GM18498 (cell line): ENCODE measurements at regions not wholly inside any gene's neighbourhood (a gene's known extent, or its start where the extent isn't known, plus 50 kb on each side); places are given as distances from the start of the nearest gene placed in this dataset.
"Not testable (repeated sequence)": the region's sequence is repeated elsewhere in the genome, so short reads cannot be mapped to it uniquely, and the experiment has no call there.

Experiments used
- ATAC-seq: cut with Tn5 transposase; IDR thresholded peaks from one replicate; pipeline ENCODE4 v1.9.1; 2021; ENCODE audit warnings: mild to moderate bottlenecking, moderate library complexity; ENCODE audit not compliant: unreplicated experiment

DNA sequence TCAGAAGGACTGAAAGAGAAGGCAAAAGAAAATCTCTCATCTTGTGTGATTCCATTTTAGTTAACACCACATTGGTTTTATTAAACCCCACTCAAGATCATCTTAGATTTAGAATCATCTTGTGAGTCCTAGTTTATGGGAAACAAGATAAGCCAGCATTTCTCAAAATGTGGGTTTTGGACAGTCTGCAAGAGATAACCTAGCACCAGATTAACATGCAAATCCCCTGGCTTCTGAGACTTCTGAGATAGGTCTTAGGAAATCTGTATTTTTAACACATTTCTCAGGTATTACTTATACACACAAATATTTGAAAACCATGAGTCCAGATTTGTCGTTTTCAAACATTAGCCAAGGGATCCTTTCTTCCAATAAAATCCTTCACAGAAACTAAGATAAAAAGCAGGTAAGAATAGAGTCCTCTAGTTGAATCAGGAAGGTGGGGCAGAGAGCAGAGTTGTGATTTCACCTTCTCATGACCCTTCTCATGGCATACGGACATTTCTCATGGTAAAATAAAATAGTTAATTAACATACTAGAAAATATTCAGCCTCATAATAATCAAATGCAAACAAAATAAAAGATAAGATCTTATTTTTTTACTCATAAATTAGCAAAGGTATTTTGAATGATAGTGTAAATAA, 287.2 kb upstream of the FN1 start:
- no peak for ATAC-seq

DNA sequence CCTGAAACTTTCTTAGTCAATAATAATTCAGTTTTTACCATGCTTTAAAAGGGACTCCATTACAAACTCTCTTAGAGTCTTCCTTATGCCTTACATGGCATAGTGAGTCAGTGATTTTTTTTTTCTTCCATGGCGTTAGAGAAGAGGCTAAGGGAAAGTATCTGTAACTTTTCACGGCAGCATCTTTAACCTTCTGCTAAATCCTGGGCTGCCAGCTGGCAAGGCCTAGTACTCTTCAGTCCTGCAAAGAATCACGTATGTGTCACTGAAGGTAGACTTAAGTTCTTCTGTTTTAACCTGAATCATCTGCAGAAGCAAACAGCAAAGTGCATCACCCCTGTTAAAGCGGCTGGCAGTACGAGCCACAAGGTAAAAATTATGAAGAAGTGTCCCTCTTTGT, 286.3 kb upstream of the FN1 start:
- ATAC-seq = no peak

DNA sequence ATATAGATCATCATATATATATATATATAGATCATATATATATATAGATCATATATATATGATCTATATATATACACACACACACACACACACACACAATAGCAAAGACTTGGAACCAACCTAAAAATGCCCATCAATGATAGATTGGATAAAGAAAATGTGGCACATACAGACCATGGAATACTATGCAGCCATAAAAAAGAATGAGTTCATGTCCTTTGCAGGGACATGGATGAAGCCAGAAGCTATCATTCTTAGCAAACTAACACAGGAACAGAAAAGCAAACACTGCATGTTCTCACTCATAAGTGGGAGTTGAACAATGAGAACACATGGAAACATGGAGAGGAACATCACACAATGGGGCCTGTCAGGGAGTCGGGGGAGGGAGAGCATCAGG, 285.6 kb upstream of the FN1 start:
- not testable (repeated sequence) for ATAC-seq

DNA sequence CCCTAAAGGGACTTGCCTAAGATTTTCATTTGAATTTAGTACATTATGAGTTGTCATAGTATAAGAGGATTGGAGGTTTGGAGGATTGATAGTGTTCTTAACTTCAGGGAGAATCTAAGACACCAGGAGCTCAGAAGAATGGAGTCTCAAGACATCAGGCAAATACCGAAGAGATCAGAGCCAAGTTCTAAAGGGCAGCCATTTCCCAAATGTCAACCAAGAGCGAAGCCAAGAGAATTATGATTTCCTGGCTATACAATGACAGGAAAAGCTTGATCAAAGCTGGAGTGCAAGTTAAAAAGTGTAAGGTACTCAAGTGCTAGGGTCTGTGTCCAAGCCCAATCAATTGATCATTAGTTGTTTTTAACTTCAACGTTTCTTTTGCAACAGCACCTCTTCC, 283.0 kb upstream of the FN1 start:
- ATAC-seq = no peak

DNA sequence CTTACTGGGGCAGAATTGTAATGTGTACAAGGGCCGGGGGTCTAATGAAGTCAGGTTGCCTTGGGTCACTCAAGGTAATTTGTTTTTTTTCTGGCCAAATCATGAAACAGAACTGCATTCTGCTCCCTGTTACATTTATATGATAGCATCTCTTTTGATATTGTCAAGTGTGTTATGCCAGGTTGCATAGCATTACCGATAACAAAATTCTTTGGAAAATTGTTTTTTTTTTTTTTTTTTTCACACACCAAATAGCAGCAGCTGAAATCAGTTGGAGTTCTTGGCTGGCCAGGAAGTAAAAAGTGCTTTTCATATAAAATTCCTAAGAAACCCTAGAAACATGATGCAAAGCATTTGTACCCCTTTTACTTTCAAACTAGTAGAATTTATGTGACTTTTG, 282.6 kb upstream of the FN1 start:
- ATAC-seq = no peak

DNA sequence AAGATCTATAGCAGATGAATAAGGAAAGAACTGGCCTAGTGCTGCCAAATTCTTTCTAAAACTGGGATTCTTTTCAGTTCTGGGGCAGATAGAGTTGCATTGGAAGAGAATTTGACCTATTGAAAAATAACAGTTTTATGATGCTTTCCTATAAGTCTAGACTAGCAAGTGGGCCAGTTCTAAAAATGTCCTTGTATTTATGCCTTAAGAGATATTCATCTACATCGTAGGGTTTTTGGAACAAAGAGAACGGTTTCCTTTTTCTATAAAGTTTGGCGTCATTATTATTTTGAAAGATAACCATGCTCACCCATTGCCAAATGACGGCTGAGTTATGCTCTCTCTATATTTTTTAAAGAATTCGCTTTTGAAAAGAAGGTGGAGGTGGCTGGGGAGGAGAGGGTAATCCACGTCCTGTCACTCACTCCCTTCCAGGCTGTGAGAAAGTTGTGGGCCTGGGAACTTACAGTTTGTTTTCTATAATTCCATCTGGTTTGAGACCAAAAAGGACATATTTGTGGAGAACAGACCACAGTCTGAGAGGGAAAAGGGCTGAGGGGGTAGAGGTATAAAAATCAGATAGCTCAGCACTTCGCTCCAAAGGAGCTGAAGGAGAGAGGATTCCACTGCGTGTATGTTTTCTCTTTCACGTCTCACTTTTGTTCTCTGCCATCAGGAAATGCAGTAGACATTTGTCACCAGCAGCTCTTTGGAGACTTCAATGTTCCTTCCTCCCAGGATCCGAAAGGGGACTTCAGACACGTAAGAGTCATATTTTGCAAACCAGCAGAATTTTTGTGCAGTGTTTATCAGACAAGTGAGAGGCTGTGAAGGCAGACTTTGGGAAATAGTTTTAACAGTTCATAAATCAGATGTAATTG, 281.9 kb upstream of the FN1 start:
- ATAC-seq = no peak

DNA sequence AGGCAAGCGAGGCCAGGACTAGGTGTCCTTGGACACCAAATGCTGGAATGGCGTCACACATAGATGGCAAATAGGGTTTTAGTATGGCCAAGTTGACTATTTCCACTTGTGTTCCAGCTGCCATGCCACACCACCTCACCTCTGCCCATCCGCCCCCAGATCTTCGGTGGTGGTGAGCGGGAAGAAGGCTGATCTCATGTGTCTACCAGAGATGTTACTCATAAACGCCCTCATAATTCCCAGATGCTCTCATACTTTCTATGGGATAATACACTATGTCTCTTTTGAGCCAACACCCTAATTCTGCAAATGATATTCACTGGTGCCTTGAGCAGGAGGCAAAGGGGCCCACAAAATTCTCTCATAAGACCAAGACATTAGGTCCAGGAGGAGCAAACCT, 281.1 kb upstream of the FN1 start:
- ATAC-seq = no peak

DNA sequence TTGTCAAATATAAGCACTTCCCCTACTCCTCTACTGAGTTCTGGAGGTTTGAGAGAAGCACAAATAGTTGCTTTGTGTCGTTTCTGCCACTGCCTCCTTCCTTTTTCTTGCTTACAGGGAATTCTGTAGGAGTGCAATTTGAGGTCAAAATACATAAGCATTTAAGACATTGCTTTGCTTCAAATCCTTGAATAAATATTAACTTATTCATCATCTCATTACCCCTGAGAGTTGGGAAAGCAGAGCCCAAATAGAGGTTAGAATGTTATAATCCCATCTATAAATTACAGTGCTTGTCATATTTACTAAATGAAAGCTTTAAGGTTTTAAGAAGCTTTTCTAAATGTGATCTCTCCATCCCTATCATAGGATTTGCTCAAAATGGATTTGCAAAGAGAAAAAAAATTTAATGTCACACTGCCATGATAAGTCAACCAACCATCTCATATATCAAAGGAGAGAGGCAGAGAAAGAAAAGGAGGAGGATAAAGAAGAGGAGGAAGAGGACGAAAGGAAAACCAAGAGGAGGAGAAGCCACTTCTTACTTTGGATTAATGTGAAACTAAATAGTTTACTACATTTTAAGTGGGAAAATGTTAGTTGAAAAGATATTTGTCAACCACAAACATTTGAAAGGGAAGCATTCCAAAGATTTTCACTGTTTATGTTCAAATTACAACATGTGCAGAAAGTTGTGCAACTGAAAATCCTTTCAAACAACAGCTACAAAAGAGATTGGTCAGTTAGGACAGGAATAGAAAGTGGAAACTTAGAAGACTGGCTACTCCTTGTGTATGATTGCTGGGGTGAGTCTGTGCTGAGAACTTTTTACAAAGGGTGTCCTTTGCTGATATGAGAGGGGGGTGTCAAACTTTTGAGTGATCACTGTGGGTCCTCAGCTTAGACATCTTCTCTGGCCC, 277.3 kb upstream of the FN1 start:
- no peak for ATAC-seq

DNA sequence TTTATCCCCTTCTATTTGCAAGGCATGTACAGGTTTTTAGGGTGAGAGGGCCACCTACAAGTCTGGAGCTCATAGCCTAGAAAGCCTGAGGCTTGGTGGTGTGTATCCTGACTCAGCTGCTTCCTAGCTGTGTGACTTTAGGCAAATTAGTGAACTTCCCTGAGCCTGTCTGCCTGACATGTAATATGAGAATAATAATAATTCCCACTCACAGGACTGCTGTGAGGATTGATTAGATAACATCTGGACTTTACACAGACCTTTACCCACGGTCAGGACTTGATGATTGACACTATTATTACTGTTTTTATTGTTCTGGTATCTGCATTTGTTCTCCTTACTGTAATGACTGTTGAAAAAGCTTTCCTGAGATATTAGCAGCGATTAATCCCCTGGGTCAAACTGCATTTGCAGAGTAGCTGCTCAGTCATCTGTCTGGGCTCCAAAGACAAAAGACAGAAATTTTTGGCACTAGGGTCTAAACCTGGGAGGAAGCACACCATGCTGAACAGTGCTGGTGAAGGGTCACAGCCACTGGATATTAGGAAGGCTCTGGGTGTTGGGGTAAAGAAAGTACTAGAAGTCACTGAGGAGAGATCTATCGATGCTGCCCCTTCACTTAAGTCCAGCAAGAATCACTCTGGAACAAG, 276.5 kb upstream of the FN1 start:
- ATAC-seq = no peak

DNA sequence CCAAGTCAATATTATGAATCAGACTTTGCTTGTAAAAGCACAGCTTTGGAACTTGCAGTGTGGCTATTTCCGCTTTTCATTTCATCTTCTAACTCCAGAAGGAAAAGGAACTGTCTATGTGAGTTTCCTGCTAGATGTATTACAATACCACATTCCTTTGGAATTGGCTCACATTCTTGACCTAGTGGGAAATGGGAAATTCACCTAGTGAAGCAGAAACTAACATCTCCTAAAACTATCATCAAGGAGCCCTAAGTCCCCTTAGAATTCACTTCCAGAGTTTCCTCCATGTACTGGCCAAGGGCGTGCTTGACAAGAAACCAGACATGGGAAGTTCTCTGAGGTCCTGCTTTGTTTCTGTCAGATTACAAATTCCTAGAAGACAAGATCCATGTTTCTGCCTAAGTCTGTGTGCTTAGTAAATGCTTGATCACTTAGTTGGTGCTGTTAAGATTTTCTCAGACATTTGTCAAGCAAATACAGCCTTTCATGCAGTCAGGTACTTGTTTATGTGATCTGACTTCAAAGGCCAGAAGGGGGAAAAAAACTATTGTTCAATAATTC, 275.7 kb upstream of the FN1 start:
- no peak for ATAC-seq

DNA sequence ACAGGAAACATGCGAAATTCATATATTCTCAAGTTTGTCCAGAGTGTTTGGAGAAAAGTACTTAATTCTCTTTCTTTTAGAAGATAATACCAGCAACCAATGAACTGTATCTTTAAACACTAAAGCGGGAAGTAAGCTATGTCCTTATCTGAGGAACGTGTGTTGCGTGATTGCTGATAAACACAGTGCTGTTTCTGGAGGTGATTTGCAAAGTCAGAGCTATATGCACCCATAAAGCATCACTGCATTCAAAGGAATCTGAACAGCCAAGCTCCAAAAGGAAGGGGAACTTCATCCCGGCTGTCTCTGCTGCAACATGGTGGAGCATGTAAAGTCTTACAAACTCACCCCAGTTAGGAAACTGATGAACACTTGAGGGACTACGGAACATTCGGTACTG, 271.7 kb upstream of the FN1 start:
- no peak for ATAC-seq

DNA sequence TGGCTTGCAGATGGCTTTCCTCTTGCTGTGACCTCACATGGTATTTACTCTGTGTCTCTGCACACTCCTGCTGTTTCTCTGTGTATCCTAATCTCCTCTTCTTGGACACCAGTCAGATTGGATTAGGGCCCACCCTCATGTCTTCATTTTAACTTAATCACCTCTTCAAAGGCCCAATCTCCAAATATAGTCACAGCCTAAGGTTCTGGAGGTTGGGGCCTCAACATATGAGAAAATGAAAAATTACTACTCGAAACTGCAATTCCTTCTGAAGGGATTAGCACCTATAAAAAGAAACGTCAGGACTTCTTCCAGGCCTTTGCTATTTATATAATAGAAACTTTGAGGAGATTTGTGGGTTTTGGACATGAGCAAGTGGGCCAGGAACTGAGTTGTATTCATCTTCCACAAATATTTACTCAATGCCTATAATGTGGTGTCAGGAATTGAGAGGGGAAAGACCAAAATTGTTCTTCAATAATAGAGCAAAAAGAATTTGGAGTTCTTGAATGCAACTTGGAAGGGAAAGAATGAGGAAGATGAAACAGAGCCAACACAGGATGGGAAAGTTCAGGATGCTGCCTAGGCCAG, 270.0 kb upstream of the FN1 start:
- ATAC-seq = no peak

DNA sequence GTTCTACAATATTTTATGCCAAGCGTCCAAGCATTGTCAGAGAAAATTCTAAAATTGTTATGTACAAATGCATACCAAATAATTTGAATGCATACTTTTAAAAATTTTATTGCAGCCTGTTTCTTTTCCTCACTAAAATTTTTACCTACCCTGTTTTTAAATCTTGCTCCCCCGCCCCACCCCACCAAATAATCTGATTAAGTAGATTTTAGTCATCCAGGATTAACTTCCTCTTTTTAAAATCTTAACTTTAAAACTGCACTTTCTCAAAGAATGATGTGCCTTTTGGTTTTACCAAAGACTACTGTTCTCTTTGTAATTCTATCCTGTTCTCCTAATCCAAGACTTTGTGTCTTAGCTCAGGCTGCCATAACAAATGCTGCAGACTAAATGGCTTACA, 269.4 kb upstream of the FN1 start:
- no peak for ATAC-seq

DNA sequence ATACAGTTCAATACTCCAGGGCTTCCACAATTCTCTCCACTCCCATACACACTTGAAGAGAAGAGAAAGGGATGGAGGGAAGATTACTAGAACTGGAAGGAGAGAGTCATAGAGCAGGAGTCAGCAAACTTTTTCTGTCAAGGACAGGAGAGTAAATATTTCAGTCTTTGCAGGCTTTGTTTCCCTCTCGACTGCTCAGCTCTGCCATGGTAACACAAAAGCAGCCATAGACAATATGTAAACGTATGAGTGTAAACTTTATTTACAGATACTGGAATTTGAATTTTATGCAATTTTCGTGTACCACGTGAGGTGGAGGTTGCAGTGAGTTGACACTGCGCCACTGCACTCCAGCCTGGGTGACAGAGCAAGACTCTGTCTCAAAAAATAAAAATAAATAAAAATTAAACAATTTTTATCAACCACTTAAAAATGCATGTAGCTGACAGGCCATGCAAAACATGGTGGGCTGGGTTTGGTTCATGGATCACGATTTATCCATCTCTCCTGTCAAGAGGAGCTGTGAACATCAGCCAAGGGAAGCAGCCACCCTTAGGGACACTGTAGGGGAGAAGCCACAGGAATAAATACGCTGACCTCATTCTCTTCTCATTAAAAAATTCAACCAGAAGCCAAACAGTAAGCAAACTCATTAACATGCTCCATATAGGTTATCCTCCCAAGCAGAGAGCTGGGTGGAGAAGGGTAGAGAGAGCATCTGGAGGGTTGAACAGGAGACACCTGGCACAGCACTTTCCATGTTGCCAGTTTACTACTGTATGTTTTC, 266.4 kb upstream of the FN1 start:
- ATAC-seq = no peak

DNA sequence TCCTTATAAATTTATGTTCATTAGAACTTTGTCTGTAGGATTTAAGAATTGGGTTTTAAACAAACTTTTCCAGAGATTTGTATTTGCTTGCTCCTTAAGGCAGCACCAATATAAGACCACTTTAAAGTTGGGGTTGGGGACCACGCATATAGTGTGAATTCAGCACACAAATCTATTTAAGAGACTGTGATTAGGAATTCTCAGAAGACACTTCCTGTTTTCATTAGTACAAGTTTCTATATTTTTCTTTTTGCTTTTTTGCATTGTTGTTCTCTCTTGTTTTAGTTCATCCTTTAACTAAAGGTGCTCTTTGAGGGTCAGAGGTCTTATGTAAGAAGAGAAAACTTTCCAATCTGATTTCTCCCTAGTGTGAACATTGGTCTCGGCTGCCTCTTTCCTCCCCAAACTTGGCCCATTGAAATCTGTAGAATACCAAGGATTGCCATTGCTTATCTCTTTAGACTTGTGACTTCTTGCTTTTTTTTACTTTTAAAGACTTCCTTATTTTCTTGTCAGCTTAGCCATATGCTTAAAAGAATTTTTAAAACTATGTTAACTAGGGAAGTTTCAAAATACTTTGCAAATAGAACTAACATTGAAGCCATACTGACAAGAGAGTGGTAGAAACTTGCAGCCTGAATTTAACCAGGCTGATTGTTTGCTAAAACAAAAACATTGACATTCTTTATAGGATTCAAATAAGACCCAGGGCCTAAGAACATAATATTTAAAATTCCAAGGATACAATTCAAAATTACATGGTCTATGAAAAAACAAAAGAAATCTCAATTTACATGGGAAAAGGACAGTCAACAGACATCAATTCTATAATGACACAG, 264.1 kb upstream of the FN1 start:
- ATAC-seq = no peak

DNA sequence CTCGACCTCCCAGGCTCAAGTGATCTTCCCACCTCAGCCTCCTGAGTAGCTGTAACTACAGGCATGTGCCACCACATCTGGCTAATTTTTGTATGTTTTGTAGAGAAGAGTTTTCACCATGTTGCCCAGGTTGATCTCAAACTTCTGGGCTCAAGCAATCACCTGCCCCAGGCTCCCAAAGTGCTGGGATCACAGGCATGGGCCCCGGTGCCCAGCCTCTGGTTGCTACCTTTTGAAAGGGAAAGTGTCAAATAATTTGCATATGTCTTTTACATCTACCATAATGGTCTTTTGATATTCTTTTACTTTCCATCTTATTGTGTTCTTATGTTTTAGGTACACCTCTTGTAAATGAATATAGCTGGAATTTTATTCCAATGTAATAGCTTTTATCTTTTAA, 263.1 kb upstream of the FN1 start:
- no peak for ATAC-seq

DNA sequence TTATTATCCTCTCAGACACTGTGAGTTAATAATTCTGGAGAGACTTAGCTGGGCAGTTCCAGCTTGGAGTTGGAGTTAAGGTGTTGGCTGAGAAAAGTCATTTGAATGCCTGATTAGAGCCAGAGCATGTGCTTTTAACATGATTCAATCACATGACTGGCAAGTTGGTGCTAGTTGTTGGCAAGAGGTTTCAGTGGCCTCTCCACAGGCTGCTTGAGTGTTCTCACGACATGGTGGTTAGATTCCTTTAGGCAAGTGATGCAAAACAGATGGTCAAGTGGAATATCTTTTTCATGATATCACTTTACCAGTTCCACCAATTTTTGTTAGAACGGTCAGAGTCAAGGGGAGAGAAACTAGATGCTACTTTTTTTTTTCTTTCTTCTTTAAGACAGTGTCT, 262.7 kb upstream of the FN1 start:
- ATAC-seq = no peak

DNA sequence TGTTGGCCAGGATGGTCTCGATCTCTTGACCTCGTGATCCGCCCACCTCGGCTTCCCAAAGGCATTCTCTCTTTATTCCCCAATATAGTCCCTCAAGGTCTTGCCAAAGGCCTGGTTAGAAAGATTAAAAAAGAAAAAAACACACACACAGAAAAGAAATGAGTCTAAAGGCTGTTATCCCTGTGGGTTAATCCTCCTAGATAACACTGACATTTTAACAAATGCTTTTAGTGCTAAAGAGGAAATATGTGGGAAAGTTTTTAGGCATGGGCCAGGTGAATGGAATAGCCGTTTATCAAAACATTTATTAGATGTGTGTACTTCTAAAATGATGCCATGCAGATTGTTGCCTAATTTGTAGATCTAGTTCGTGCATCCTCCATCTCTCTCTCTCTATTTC, 261.6 kb upstream of the FN1 start:
- ATAC-seq = no peak

DNA sequence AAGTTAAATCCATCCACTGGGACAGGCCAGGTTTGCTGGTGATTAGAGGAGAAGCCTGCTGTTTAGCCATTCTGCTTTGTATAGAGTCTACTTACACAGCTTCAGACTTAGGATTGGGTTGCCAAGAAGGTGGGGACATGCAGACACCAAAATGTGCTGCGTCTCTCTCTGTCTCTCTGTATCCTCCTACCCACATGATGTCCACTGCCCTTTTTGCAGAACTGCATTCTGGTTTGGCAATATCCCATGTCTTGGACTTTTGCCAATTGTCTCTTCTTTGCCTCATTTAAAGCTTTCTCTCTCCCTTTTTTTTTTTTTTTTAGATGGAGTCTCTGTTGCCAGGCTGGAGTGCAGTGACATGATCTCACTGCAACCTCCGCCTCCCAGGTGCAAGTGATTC, 261.1 kb upstream of the FN1 start:
- no peak for ATAC-seq
